Neural cell (in vitro differentiated cells): ENCODE measurements at regions not wholly inside any gene's neighbourhood (a gene's known extent, or its start where the extent isn't known, plus 50 kb on each side); places are given as distances from the start of the nearest gene placed in this dataset.

Experiments used
- H2AFZ ChIP-seq: fragments of 200-600, 300-800 bp; sonication (generic), shearing (Covaris generic); 2 replicates; pipeline ENCODE4 v1.6.0; 2014; ENCODE audit warnings: low read depth, mild to moderate bottlenecking, antibody characterized with exemption, low read length, moderate library complexity
- H3F3A ChIP-seq: fragments of 200-600 bp; shearing (Covaris generic); 2 replicates; pipeline ENCODE4 v1.6.1; 2016; ENCODE audit warnings: mild to moderate bottlenecking, moderate library complexity, mixed read lengths, antibody characterized with exemption, low read length; ENCODE audit not compliant: insufficient read depth, poor library complexity, severe bottlenecking
- H3K27ac ChIP-seq: fragments of 200-600, 300-800 bp; sonication (generic), shearing (Covaris generic); 2 replicates; pipeline ENCODE4 v1.5.1; 2014; ENCODE audit warnings: mild to moderate bottlenecking, low read length, moderate library complexity
- H3K27me3 ChIP-seq: fragments of 300-800, 200-600 bp; sonication (generic), shearing (Covaris generic); 2 replicates; pipeline ENCODE4 v1.6.0; 2014; ENCODE audit warnings: mild to moderate bottlenecking, low read depth, low read length, moderate library complexity; ENCODE audit not compliant: insufficient read depth
- H3K36me3 ChIP-seq: fragments of 300-800, 200-600 bp; sonication (generic), shearing (Covaris generic); 2 replicates; pipeline ENCODE4 v1.5.1; 2014; ENCODE audit warnings: mild to moderate bottlenecking, antibody characterized with exemption, low read length, moderate library complexity; ENCODE audit not compliant: insufficient read depth
- H3K4me2 ChIP-seq: fragments of 300-800, 200-600 bp; sonication (generic), shearing (Covaris generic); 2 replicates; pipeline ENCODE4 v1.6.0; 2014; ENCODE audit warnings: mild to moderate bottlenecking, low read length
- H3K4me3 ChIP-seq: fragments of 300-800, 200-600 bp; sonication (generic), shearing (Covaris generic); 2 replicates; pipeline ENCODE4 v1.5.1; 2014; ENCODE audit warnings: mild to moderate bottlenecking, low read length, moderate library complexity
- H3K79me2 ChIP-seq: fragments of 200-600 bp; shearing (Covaris generic); replicated peaks from 2 replicates; pipeline ENCODE4 v1.6.0; 2014; ENCODE audit warnings: mild to moderate bottlenecking, low read length, moderate library complexity; ENCODE audit not compliant: insufficient read depth
- H3K9ac ChIP-seq: fragments of 300-800, 200-600 bp; sonication (generic), shearing (Covaris generic); 2 replicates; pipeline ENCODE4 v1.6.1; 2016; ENCODE audit warnings: mild to moderate bottlenecking, low read length, mixed read lengths
- H3K9me2 ChIP-seq: fragments of 200-600 bp; shearing (Covaris generic); 2 replicates; pipeline ENCODE4 v1.6.1; 2016; ENCODE audit warnings: mild to moderate bottlenecking, low read length, mixed read lengths; ENCODE audit not compliant: insufficient read depth
- H3K9me3 ChIP-seq: fragments of 200-600, 300-800 bp; sonication (generic), shearing (Covaris generic); 2 replicates; pipeline ENCODE4 v1.6.1; 2016; ENCODE audit warnings: mild to moderate bottlenecking, mixed run types, low read length, moderate library complexity, mixed read lengths
- H4K20me1 ChIP-seq: fragments of 200-600 bp; shearing (Covaris generic); 2 replicates; pipeline ENCODE4 v1.6.1; 2016; ENCODE audit warnings: mild to moderate bottlenecking, mixed run types; ENCODE audit not compliant: insufficient read depth
- CTCF ChIP-seq: fragments of 450-650 bp; IDR thresholded peaks from 2 replicates; pipeline ENCODE4 v1.5.1; 2014; ENCODE audit warnings: antibody characterized with exemption, mild to moderate bottlenecking, moderate library complexity; ENCODE audit not compliant: poor library complexity, severe bottlenecking
- EP300 ChIP-seq: fragments of 450-650 bp; conservative IDR thresholded peaks from 2 replicates; pipeline ENCODE4 v1.6.1; 2014; ENCODE audit warnings: antibody characterized with exemption, mild to moderate bottlenecking, moderate library complexity; ENCODE audit not compliant: poor library complexity, severe bottlenecking
- EZH2 ChIP-seq: fragments of 200-600, 300-800 bp; shearing (Covaris generic), sonication (generic); IDR thresholded peaks from 2 replicates; pipeline ENCODE4 v1.6.1; 2014; ENCODE audit warnings: antibody characterized with exemption, low read length, borderline replicate concordance, mild to moderate bottlenecking; ENCODE audit not compliant: insufficient read depth, poor library complexity, severe bottlenecking
- MXI1 ChIP-seq: fragments of 450-650 bp; conservative IDR thresholded peaks from 2 replicates; pipeline ENCODE4 v1.6.1; 2014; ENCODE audit warnings: antibody characterized with exemption, mild to moderate bottlenecking; ENCODE audit not compliant: poor library complexity, severe bottlenecking
- POLR2AphosphoS5 ChIP-seq: IDR thresholded peaks from 2 replicates; pipeline ENCODE4 v1.6.1; 2012
- RAD21 ChIP-seq: fragments of 450-650 bp; conservative IDR thresholded peaks from 2 replicates; pipeline ENCODE4 v1.6.1; 2014; ENCODE audit warnings: antibody characterized with exemption, mild to moderate bottlenecking, moderate library complexity
- SMC3 ChIP-seq: fragments of 450-650 bp; conservative IDR thresholded peaks from 2 replicates; pipeline ENCODE4 v1.6.1; 2014; ENCODE audit warnings: antibody characterized with exemption, mild to moderate bottlenecking, moderate library complexity; ENCODE audit not compliant: poor library complexity
- TAF1 ChIP-seq: IDR thresholded peaks from 2 replicates; pipeline ENCODE4 v1.6.1; 2012; ENCODE audit warnings: low read depth
- TF ChIP-seq, protein P1 (sequence below): IDR thresholded peaks from 2 replicates; pipeline ENCODE4 v1.6.1; 2012; ENCODE audit warnings: borderline replicate concordance

DNA sequence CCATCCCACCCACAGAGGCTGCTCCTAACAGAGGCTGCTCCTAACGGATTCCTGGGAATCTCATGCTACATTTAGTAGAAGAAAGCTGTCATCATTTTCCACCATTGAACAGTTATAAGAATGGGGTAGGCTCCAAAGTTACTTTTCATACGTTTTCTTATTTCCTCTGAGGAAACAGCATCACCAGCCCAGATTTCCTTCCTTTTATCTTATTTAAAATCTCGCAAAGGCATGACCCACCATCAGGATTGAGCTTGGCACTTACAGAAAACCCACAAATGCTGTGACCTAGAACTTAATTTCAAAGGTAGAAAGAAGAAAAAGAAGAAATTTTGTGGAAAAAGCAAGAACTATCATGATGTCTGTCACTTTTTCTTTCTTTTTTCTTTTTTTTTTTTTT, 168.0 kb downstream of the LY86 start:
- H2AFZ ChIP-seq: no peak overlapping the region
- no peaks in the 10 kb centered on the region for H3K27me3 ChIP-seq
- H3K9me2 ChIP-seq: no peaks in the 10 kb centered on the region
- TF ChIP-seq EP300 (no peak), TAF1 (no peak), CTCF (no peak), EZH2 (no peak), RAD21 (no peak), SMC3 (no peak), MXI1 (no peak), POLR2AphosphoS5 (no peak)
- TF ChIP-seq, protein P1, sequence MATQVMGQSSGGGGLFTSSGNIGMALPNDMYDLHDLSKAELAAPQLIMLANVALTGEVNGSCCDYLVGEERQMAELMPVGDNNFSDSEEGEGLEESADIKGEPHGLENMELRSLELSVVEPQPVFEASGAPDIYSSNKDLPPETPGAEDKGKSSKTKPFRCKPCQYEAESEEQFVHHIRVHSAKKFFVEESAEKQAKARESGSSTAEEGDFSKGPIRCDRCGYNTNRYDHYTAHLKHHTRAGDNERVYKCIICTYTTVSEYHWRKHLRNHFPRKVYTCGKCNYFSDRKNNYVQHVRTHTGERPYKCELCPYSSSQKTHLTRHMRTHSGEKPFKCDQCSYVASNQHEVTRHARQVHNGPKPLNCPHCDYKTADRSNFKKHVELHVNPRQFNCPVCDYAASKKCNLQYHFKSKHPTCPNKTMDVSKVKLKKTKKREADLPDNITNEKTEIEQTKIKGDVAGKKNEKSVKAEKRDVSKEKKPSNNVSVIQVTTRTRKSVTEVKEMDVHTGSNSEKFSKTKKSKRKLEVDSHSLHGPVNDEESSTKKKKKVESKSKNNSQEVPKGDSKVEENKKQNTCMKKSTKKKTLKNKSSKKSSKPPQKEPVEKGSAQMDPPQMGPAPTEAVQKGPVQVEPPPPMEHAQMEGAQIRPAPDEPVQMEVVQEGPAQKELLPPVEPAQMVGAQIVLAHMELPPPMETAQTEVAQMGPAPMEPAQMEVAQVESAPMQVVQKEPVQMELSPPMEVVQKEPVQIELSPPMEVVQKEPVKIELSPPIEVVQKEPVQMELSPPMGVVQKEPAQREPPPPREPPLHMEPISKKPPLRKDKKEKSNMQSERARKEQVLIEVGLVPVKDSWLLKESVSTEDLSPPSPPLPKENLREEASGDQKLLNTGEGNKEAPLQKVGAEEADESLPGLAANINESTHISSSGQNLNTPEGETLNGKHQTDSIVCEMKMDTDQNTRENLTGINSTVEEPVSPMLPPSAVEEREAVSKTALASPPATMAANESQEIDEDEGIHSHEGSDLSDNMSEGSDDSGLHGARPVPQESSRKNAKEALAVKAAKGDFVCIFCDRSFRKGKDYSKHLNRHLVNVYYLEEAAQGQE: no peak
- H3K4me2 ChIP-seq: no peak overlapping the region
- H3K27ac ChIP-seq: no peak overlapping the region
- no peaks in the 10 kb centered on the region for H3K9me3 ChIP-seq
- H3F3A ChIP-seq: no peaks in the 10 kb centered on the region
- H3K79me2 ChIP-seq: no peaks in the 10 kb centered on the region
- no peaks in the 10 kb centered on the region for H4K20me1 ChIP-seq
- H3K4me3 ChIP-seq: no peak overlapping the region
- H3K36me3 ChIP-seq: no peaks in the 10 kb centered on the region
- no peak overlapping the region for H3K9ac ChIP-seq

GRCh38 chr6:6758546-6758914, 170.0 kb downstream of the LY86 start:
- no peak overlapping the region for H3K27ac ChIP-seq
- H3K4me2 ChIP-seq: no peak overlapping the region
- H3K36me3 ChIP-seq: no peaks in the 10 kb centered on the region
- H3K9ac ChIP-seq: no peak overlapping the region
- TF ChIP-seq EP300: no peak
- no peaks in the 10 kb centered on the region for H3K9me2 ChIP-seq
- H3F3A ChIP-seq: no peaks in the 10 kb centered on the region
- H3K27me3 ChIP-seq: no peaks in the 10 kb centered on the region
- H3K4me3 ChIP-seq: no peak overlapping the region
- no peak overlapping the region for H2AFZ ChIP-seq
- no peaks in the 10 kb centered on the region for H3K79me2 ChIP-seq
- no peaks in the 10 kb centered on the region for H4K20me1 ChIP-seq
- no peaks in the 10 kb centered on the region for H3K9me3 ChIP-seq
